Lower leg skin (tissue), 4 donors: ENCODE measurements at regions not wholly inside any gene's neighbourhood (a gene's known extent, or its start where the extent isn't known, plus 50 kb on each side); places are given as distances from the start of the nearest gene placed in this dataset.

Experiments
- DNase-seq, 2 donors: peaks; one replicate each; pipeline ENCODE4 v3.0.0-alpha.2; 2019; ENCODE audit warnings: low spot score in 2 of 2
- H3K4me3 ChIP-seq: fragments of 200-600 bp; sonication (generic); 2 replicates; pipeline ENCODE4 v1.5.1; 2017; ENCODE audit warnings: mild to moderate bottlenecking, low read depth; ENCODE audit not compliant: poor library complexity, severe bottlenecking
- CTCF ChIP-seq, 3 donors: fragments of 450-650 bp; IDR thresholded peaks; one replicate each; pipeline ENCODE4 v1.5.1; 2016; ENCODE audit warnings: antibody characterized with exemption in 3 of 3, mild to moderate bottlenecking in 3 of 3, moderate library complexity in 2 of 3
- POLR2A ChIP-seq, 2 donors: fragments of 450-650 bp; IDR thresholded peaks; one replicate each; pipeline ENCODE4 v1.6.1; 2016 to 2017; ENCODE audit warnings: antibody characterized with exemption in 2 of 2, mild to moderate bottlenecking in 1 of 2, moderate library complexity in 1 of 2
- WGBS, 2 donors: methylation state at CpG; one replicate each; pipeline ENCODE4 v1.1.5; 2018; 5-methylcytosine and 5-hydroxymethylcytosine counted together
- intact Hi-C: fragments of 100-400 bp; cut with DNase I; formaldehyde crosslinking; loops from one replicate; pipeline ENCODE4 v1.15.0; 2023; ENCODE audit warnings: low total_unique reads

GRCh38 chr15:79524531-79524930, 92.4 kb downstream of the MINAR1 start:
- intact Hi-C loops = no loop called here
- no peak for TF ChIP-seq POLR2A (IDR thresholded peaks at IDR 0.05)
- no peak for TF ChIP-seq CTCF (IDR thresholded peaks at IDR 0.05)
- H3K4me3 ChIP-seq = no peak overlapping the region
- WGBS, 2 donors = 86 to 92% methylated on average over 3 of the region's 3 CpGs
- DNase-seq = no peak

GRCh38 chr15:79526376-79526775, 94.2 kb downstream of the MINAR1 start:
- intact Hi-C loops = no loop called here
- WGBS, 2 donors = 91 to 95% methylated on average over 3 of the region's 3 CpGs
- no peak for DNase-seq
- TF ChIP-seq POLR2A (IDR thresholded peaks at IDR 0.05) (no peak), CTCF (IDR thresholded peaks at IDR 0.05) (no peak)
- no peak overlapping the region for H3K4me3 ChIP-seq

GRCh38 chr15:79527821-79528220, 95.7 kb downstream of the MINAR1 start:
- intact Hi-C loops = no loop called here
- no peak overlapping the region for H3K4me3 ChIP-seq
- TF ChIP-seq CTCF (IDR thresholded peaks at IDR 0.05) (no peak), POLR2A (IDR thresholded peaks at IDR 0.05) (no peak)
- 0% methylated on average over 1 of the region's 1 CpG for WGBS, 2 donors
- DNase-seq = no peak

- H3K4me3 ChIP-seq = no peak overlapping the region
- TF ChIP-seq CTCF (IDR thresholded peaks at IDR 0.05) = no peak
- TF ChIP-seq POLR2A (IDR thresholded peaks at IDR 0.05) = no peak
- 74 to 80% methylated on average over 8 of the region's 8 CpGs for WGBS, 2 donors
- intact Hi-C loops = no loop called here
- DNase-seq = no peak
Observed at GRCh38 chr15:79529157-79529785, 97.1 kb downstream of the MINAR1 start.

- intact Hi-C loops = no loop called here
- TF ChIP-seq CTCF (IDR thresholded peaks at IDR 0.05) = no peak
- no peak for TF ChIP-seq POLR2A (IDR thresholded peaks at IDR 0.05)
Observed at GRCh38 chr15:79535536-79535935, 103.4 kb downstream of the MINAR1 start.

GRCh38 chr15:79538527-79538926, 106.4 kb downstream of the MINAR1 start:
- DNase-seq = no peak
- WGBS, 2 donors = 90 to 99% methylated on average over 5 of the region's 5 CpGs
- TF ChIP-seq CTCF (IDR thresholded peaks at IDR 0.05) (no peak), POLR2A (IDR thresholded peaks at IDR 0.05) (no peak)
- intact Hi-C loops = no loop called here
- no peak overlapping the region for H3K4me3 ChIP-seq

More at GRCh38 chr15:79535536-79535935, 103.4 kb downstream of the MINAR1 start:
- no peak for DNase-seq
- 78 to 83% methylated on average over 3 of the region's 3 CpGs for WGBS, 2 donors
- no peak overlapping the region for H3K4me3 ChIP-seq
